ENCODE measurements at regions not wholly inside any gene's neighbourhood (a gene's known extent, or its start where the extent isn't known, plus 50 kb on each side); places are given as distances from the start of the nearest gene placed in this dataset.

DNA sequence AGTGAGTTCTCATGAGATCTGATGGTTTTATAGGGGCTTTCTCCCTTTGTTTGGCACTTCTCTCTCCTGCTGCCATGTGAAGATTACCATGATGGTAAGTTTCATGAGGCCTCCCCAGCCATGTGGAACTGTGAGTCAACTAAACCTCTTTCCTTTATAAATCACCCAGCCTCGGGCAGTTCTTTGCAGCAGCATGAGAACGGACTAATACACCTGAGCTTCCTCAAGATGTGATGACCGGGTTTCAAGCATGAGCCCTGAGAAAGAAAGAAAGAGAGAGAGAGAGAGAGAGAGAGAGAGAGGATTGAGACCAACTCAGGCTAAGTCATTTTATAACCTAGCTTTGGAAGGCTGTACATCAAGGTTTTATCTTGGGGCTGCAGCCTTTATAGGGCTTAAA lies 167.7 kb upstream of the SERPINE2 start:
- FAIRE-seq = no peak
- in situ Hi-C loops (cut with MboI) (no loop called here), intact Hi-C loops (cut with micrococcal nuclease; ENCODE audit: unreplicated experiment) (no loop called here)
- no peak for DNase-seq (ENCODE audit: low read depth, low spot score)
- WGBS (ENCODE audit: insufficient coverage, insufficient replicate concordance, low lambda C conversion rate, missing lambda C conversion rate) = 4% methylated on average over 3 of the region's 3 CpGs
- no peaks in the 10 kb centered on the region for H3K9me3 ChIP-seq (replicated peaks; ENCODE audit: control insufficient read depth, insufficient read depth, low read length)
- no peak overlapping the region for H3K9ac ChIP-seq (ENCODE audit: control insufficient read depth, insufficient read depth, low read length)
- no peaks in the 10 kb centered on the region for H3K27me3 ChIP-seq (replicated peaks in 1 of 2; ENCODE audit: control insufficient read depth in 2 of 2, insufficient read depth in 2 of 2, low read length in 1 of 2)
- no peaks in the 10 kb centered on the region for H3K79me2 ChIP-seq (ENCODE audit: control insufficient read depth, insufficient read depth, low read length)
- no TSS peak for BruUV-seq (replicated peaks)
- no peak overlapping the region for H3K4me2 ChIP-seq (ENCODE audit: control insufficient read depth, insufficient read depth)
- H2AFZ ChIP-seq (ENCODE audit: control insufficient read depth, low read depth, low read length) = no peak overlapping the region
- no peaks in the 10 kb centered on the region for H3K4me1 ChIP-seq (ENCODE audit: control insufficient read depth, insufficient read depth, low read length)
- no peak overlapping the region for H3K27ac ChIP-seq (ENCODE audit: control insufficient read depth, insufficient read depth)
- CTCF ChIA-PET = no interaction called here
- POLR2A ChIA-PET = no interaction called here
- SMC1A ChIA-PET (ENCODE audit: uncharacterized antibody, unreplicated experiment) = no interaction called here
- ATAC-seq = no peak
- no peak overlapping the region for H3K4me3 ChIP-seq
- H3K36me3 ChIP-seq (ENCODE audit: control insufficient read depth in 2 of 2, insufficient read depth in 2 of 2, low read length in 1 of 2) = no peaks in the 10 kb centered on the region
- no peaks in the 10 kb centered on the region for H4K20me1 ChIP-seq (ENCODE audit: control insufficient read depth, insufficient read depth)
- RAD21 ChIA-PET (ENCODE audit: unreplicated experiment) = no interaction called here
- TF ChIP-seq NRF1 (conservative IDR thresholded peaks at IDR 0.05; ENCODE audit: low read depth, low read length) (no peak), MTA3 (IDR thresholded peaks at IDR 0.05; ENCODE audit: borderline replicate concordance, low read length) (no peak), SPI1 (IDR thresholded peaks at IDR 0.05; ENCODE audit: borderline replicate concordance, insufficient read depth, low read depth, low read length) (no peak), BMI1 (IDR thresholded peaks at IDR 0.05; ENCODE audit: borderline replicate concordance) (no peak), WRNIP1 (IDR thresholded peaks at IDR 0.05; ENCODE audit: borderline replicate concordance, low read depth, low read length) (no peak), EZH2 (IDR thresholded peaks at IDR 0.05; ENCODE audit: borderline replicate concordance, control insufficient read depth, low read depth, low read length) (no peak), EED (IDR thresholded peaks at IDR 0.05; ENCODE audit: low read depth) (no peak), NR2C1 (IDR thresholded peaks at IDR 0.05) (no peak), FOXM1 (IDR thresholded peaks at IDR 0.05; ENCODE audit: low read depth, low read length) (no peak), DPF2 (IDR thresholded peaks at IDR 0.05) (no peak), ZZZ3 (IDR thresholded peaks at IDR 0.05; ENCODE audit: control insufficient read depth, insufficient read length, low read depth) (no peak), CEBPB (IDR thresholded peaks at IDR 0.05; ENCODE audit: borderline replicate concordance in 1 of 2, low read depth in 2 of 2, low read length in 2 of 2) (no peak), POLR2A (IDR thresholded peaks at IDR 0.05; ENCODE audit: low read depth, low read length) (no peak)
- TF ChIP-seq, protein P1, sequence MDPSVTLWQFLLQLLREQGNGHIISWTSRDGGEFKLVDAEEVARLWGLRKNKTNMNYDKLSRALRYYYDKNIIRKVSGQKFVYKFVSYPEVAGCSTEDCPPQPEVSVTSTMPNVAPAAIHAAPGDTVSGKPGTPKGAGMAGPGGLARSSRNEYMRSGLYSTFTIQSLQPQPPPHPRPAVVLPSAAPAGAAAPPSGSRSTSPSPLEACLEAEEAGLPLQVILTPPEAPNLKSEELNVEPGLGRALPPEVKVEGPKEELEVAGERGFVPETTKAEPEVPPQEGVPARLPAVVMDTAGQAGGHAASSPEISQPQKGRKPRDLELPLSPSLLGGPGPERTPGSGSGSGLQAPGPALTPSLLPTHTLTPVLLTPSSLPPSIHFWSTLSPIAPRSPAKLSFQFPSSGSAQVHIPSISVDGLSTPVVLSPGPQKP (IDR thresholded peaks at IDR 0.05; ENCODE audit: low read depth, low read length) = no peak
- TF ChIP-seq, protein P2, sequence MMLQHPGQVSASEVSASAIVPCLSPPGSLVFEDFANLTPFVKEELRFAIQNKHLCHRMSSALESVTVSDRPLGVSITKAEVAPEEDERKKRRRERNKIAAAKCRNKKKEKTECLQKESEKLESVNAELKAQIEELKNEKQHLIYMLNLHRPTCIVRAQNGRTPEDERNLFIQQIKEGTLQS (IDR thresholded peaks at IDR 0.05; ENCODE audit: borderline replicate concordance, extremely low read depth, low read depth, low read length) = no peak

Data from GM12878 (cell line).